Panc1 (cell line): ENCODE measurements at regions not wholly inside any gene's neighbourhood (a gene's known extent, or its start where the extent isn't known, plus 50 kb on each side); places are given as distances from the start of the nearest gene placed in this dataset.

ENCODE experiments used
- POLR2AphosphoS5 ChIP-seq: IDR thresholded peaks from 2 replicates; pipeline ENCODE4 v1.6.1; 2012; ENCODE audit warnings: mild to moderate bottlenecking, low read depth, low read length, moderate library complexity
- TF ChIP-seq, protein P1 (sequence below): fragments of 450-650 bp; IDR thresholded peaks from 2 replicates; pipeline ENCODE4 v1.5.1; 2017; ENCODE audit warnings: mild to moderate bottlenecking

DNA sequence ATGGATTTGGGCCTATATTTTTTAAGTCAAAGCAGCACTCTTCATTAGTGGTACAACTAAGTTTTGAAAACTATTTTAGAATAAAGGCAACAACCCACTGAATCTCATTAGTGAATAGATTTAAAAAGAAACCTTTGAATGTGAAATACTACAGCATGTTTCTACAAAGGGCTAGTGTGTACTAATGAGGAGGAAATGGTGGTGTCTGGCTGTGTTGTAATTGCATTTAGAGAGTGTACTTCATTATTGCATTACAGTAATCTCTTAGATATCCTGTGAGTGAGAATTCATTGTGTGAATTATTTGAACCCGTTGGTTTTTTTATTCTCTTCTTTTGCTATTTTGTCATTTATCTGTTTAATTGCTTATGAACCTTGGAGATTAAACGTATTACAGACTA, 575.4 kb upstream of the FAM98A start:
- TF ChIP-seq, protein P1, sequence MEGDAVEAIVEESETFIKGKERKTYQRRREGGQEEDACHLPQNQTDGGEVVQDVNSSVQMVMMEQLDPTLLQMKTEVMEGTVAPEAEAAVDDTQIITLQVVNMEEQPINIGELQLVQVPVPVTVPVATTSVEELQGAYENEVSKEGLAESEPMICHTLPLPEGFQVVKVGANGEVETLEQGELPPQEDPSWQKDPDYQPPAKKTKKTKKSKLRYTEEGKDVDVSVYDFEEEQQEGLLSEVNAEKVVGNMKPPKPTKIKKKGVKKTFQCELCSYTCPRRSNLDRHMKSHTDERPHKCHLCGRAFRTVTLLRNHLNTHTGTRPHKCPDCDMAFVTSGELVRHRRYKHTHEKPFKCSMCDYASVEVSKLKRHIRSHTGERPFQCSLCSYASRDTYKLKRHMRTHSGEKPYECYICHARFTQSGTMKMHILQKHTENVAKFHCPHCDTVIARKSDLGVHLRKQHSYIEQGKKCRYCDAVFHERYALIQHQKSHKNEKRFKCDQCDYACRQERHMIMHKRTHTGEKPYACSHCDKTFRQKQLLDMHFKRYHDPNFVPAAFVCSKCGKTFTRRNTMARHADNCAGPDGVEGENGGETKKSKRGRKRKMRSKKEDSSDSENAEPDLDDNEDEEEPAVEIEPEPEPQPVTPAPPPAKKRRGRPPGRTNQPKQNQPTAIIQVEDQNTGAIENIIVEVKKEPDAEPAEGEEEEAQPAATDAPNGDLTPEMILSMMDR, result no peak
- TF ChIP-seq POLR2AphosphoS5, result no peak
